HCT116 (cell line): ENCODE measurements at regions not wholly inside any gene's neighbourhood (a gene's known extent, or its start where the extent isn't known, plus 50 kb on each side); places are given as distances from the start of the nearest gene placed in this dataset.

Experiments used
- ATAC-seq: fragments of 200-7000 bp; cut with Tn5 transposase; 2 replicates; pipeline ENCODE4 v1.9.1; 2020; ENCODE audit warnings: mild to moderate bottlenecking, moderate library complexity
- BruUV-seq: library from RNA; stranded (reverse); fragments of 400-500 nt; replicated peaks from 2 replicates; lab custom pipeline; 2021; lab: Mats Ljungman, UMichigan
- CTCF ChIA-PET: fragments of 300-600 bp; sonication (Branson Sonifier 250); formaldehyde crosslinking; loops from one replicate; lab custom pipeline; 2021; ENCODE audit warnings: antibody characterized with exemption; lab: Charles Lee
- POLR2A ChIA-PET: fragments of 300-600, 350-600 bp; sonication (Branson Sonifier 250); formaldehyde crosslinking; loops from one replicate; lab custom pipeline; 2021; ENCODE audit warnings: antibody characterized with exemption; lab: Charles Lee
- RAD21 ChIA-PET, 2 experiments: fragments of 300-600 bp; sonication (Branson Sonifier 250); formaldehyde crosslinking; loops; one replicate each; lab custom pipeline; 2023; ENCODE audit warnings: low total read pairs in 2 of 2; ENCODE audit not compliant: uncharacterized antibody in 2 of 2, unreplicated experiment in 2 of 2, low non-redundant PET in 1 of 2; lab: Charles Lee
- DNase-seq: peaks from one replicate; pipeline ENCODE4 v3.0.0-alpha.2; 2010; ENCODE audit warnings: low read depth, low spot score
- H2AFZ ChIP-seq: fragments of 200-600 bp; shearing (Covaris generic), sonication (generic); 2 replicates; pipeline ENCODE4 v1.6.1; 2017; ENCODE audit warnings: low read depth, mixed run types, mixed read lengths, antibody characterized with exemption, low read length; ENCODE audit not compliant: poor library complexity, severe bottlenecking
- H3K27ac ChIP-seq: 2 replicates; pipeline ENCODE4 v1.5.1; 2012; ENCODE audit warnings: low read depth, low read length
- H3K27me3 ChIP-seq: fragments of 200-600 bp; sonication (generic); 2 replicates; pipeline ENCODE4 v1.6.1; 2016; ENCODE audit warnings: mixed run types, low read length, mixed read lengths; ENCODE audit not compliant: insufficient read depth
- H3K36me3 ChIP-seq, 2 experiments: fragments of 200-500 bp in 1 of 2; fragments of 200-600 bp in 1 of 2; sonication (Bioruptor generic) in 1 of 2; sonication (generic) in 1 of 2; 2 replicates each; pipeline versions ENCODE4 v1.5.1 to v1.6.1; 2014 to 2016; ENCODE audit warnings: low read length in 2 of 2, inconsistent platforms in 1 of 2, mixed read lengths in 1 of 2, mixed run types in 1 of 2; ENCODE audit not compliant: insufficient read depth in 2 of 2, control insufficient read depth in 1 of 2
- H3K4me1 ChIP-seq, 2 experiments: fragments of 200-600 bp in 1 of 2; sonication (generic) in 1 of 2; 2 replicates each; pipeline versions ENCODE4 v1.5.1 to v1.6.1; 2012 to 2017; ENCODE audit warnings: low read length in 2 of 2, inconsistent platforms in 1 of 2, mild to moderate bottlenecking in 1 of 2, mixed read lengths in 1 of 2, mixed run types in 1 of 2, moderate library complexity in 1 of 2; ENCODE audit not compliant: insufficient read depth in 2 of 2, control insufficient read depth in 1 of 2
- H3K4me2 ChIP-seq: fragments of 200-600 bp; sonication (generic); 2 replicates; pipeline ENCODE4 v1.6.1; 2017; ENCODE audit warnings: mixed run types, low read length, mixed read lengths
- H3K4me3 ChIP-seq, 2 experiments: fragments of 200-600 bp in 1 of 2; sonication (generic) in 1 of 2; replicated peaks in 1 of 2; 2 replicates each; pipeline ENCODE4 v1.5.1; 2011 to 2016; ENCODE audit warnings: low read length in 2 of 2, control low read depth in 1 of 2, low read depth in 1 of 2, mild to moderate bottlenecking in 1 of 2, mixed read lengths in 1 of 2, mixed run types in 1 of 2
- H3K79me2 ChIP-seq: fragments of 200-600 bp; sonication (generic); 2 replicates; pipeline ENCODE4 v1.6.1; 2017; ENCODE audit warnings: mild to moderate bottlenecking, mixed run types, low read length, moderate library complexity, mixed read lengths; ENCODE audit not compliant: insufficient read depth
- H3K9ac ChIP-seq: fragments of 200-600 bp; sonication (generic); 2 replicates; pipeline ENCODE4 v1.6.1; 2016; ENCODE audit warnings: low read length, mixed read lengths
- H3K9me2 ChIP-seq: fragments of 200-600 bp; sonication (generic), shearing (Covaris generic); 2 replicates; pipeline ENCODE4 v1.6.1; 2017; ENCODE audit warnings: mixed run types, mild to moderate bottlenecking, moderate library complexity; ENCODE audit not compliant: insufficient read depth
- H3K9me3 ChIP-seq, 2 experiments: fragments of 200-500 bp in 1 of 2; fragments of 200-600 bp in 1 of 2; sonication (Bioruptor generic) in 1 of 2; sonication (generic) in 1 of 2; 2 replicates each; pipeline ENCODE4 v1.6.1; 2014 to 2017; ENCODE audit warnings: low read length in 2 of 2, mixed read lengths in 2 of 2, inconsistent platforms in 1 of 2, low read depth in 1 of 2, mild to moderate bottlenecking in 1 of 2, mixed run types in 1 of 2, moderate library complexity in 1 of 2; ENCODE audit not compliant: control insufficient read depth in 1 of 2, insufficient read depth in 1 of 2
- H4K20me1 ChIP-seq: fragments of 200-600 bp; sonication (generic), shearing (Covaris generic); 2 replicates; pipeline ENCODE4 v1.6.1; 2017; ENCODE audit warnings: mixed run types, mild to moderate bottlenecking, moderate library complexity; ENCODE audit not compliant: insufficient read depth
- CBX3 ChIP-seq: IDR thresholded peaks from 2 replicates; pipeline ENCODE4 v1.6.1; 2012; ENCODE audit warnings: low read depth
- CEBPB ChIP-seq: IDR thresholded peaks from 2 replicates; pipeline ENCODE4 v1.6.1; 2012; ENCODE audit warnings: low read depth
- CTCF ChIP-seq, 3 experiments: fragments of 200-600 bp in 1 of 3; sonication (generic) in 1 of 3; IDR thresholded peaks in 2 of 3; conservative IDR thresholded peaks in 1 of 3; 2 replicates each; pipeline ENCODE4 v1.5.1; 2012 to 2017; ENCODE audit warnings: low read depth in 2 of 3, low read length in 2 of 3, antibody characterized with exemption in 1 of 3, borderline replicate concordance in 1 of 3, control low read depth in 1 of 3, mild to moderate bottlenecking in 1 of 3, mixed read lengths in 1 of 3, mixed run types in 1 of 3, moderate library complexity in 1 of 3; ENCODE audit not compliant: insufficient read depth in 1 of 3
- EGR1 ChIP-seq: IDR thresholded peaks from 2 replicates; pipeline ENCODE4 v1.6.1; 2012; ENCODE audit warnings: low read depth
- ELF1 ChIP-seq: IDR thresholded peaks from 2 replicates; pipeline ENCODE4 v1.6.1; 2012; ENCODE audit warnings: low read depth, borderline replicate concordance
- EZH2 ChIP-seq: fragments of 200-600 bp; sonication (generic); IDR thresholded peaks from 2 replicates; pipeline ENCODE4 v1.6.1; 2017; ENCODE audit warnings: antibody characterized with exemption, mixed run types
- FOSL1 ChIP-seq: IDR thresholded peaks from 2 replicates; pipeline ENCODE4 v1.6.1; 2012; ENCODE audit warnings: low read depth
- JUND ChIP-seq: IDR thresholded peaks from 2 replicates; pipeline ENCODE4 v1.6.1; 2012
- MAX ChIP-seq: IDR thresholded peaks from 2 replicates; pipeline ENCODE4 v1.6.1; 2012
- POLR2A ChIP-seq: IDR thresholded peaks from 2 replicates; pipeline ENCODE4 v1.7.0; 2011; ENCODE audit warnings: borderline replicate concordance; ENCODE audit not compliant: insufficient read depth, insufficient read length; ENCODE audit errors: extremely low read depth
- RAD21 ChIP-seq: IDR thresholded peaks from 2 replicates; pipeline ENCODE4 v1.6.1; 2012; ENCODE audit warnings: low read depth, mild to moderate bottlenecking
- SIN3A ChIP-seq: IDR thresholded peaks from 2 replicates; pipeline ENCODE4 v1.6.1; 2012; ENCODE audit warnings: low read depth
- SRF ChIP-seq: IDR thresholded peaks from 2 replicates; pipeline ENCODE4 v1.6.1; 2012; ENCODE audit warnings: low read depth
- TCF7L2 ChIP-seq: IDR thresholded peaks from 2 replicates; pipeline ENCODE4 v1.7.0; 2011; ENCODE audit warnings: borderline replicate concordance, inconsistent platforms; ENCODE audit not compliant: insufficient read depth, insufficient read length; ENCODE audit errors: extremely low read depth
- YY1 ChIP-seq: IDR thresholded peaks from 2 replicates; pipeline ENCODE4 v1.6.1; 2011; ENCODE audit warnings: low read length, low read depth, moderate library complexity, mild to moderate bottlenecking; ENCODE audit not compliant: insufficient replicate concordance; ENCODE audit errors: extremely low read depth
- ZBTB33 ChIP-seq: IDR thresholded peaks from 2 replicates; pipeline ENCODE4 v1.6.1; 2011; ENCODE audit warnings: mild to moderate bottlenecking, low read length, moderate library complexity; ENCODE audit not compliant: insufficient replicate concordance; ENCODE audit errors: extremely low read depth
- ZFX ChIP-seq: fragments of 450-650 bp; IDR thresholded peaks from 2 replicates; pipeline ENCODE4 v1.6.1; 2017
- intact Hi-C: fragments of 100-400 bp; cut with micrococcal nuclease; formaldehyde crosslinking; loops from 2 replicates; pipeline ENCODE4 v1.10.0; 2022
- TF ChIP-seq, protein P1 (sequence below): IDR thresholded peaks from 2 replicates; pipeline ENCODE4 v1.6.1; 2012

- H3K4me1 ChIP-seq: no peaks in the 10 kb centered on the region
Measured at GRCh38 chr6:88368071-88368787, 202.1 kb upstream of the CNR1 start.

GRCh38 chr6:88367248-88367647 lies 201.1 kb upstream of the CNR1 start:
- no peaks in the 10 kb centered on the region for H3K79me2 ChIP-seq
- POLR2A ChIA-PET: no interaction called here
- H3K9ac ChIP-seq: no peak overlapping the region
- TF ChIP-seq POLR2A (no peak), CBX3 (no peak), MAX (no peak), EZH2 (no peak), EGR1 (no peak), YY1 (no peak), RAD21 (no peak), FOSL1 (no peak), CEBPB (no peak), SIN3A (no peak), TCF7L2 (no peak), ZBTB33 (no peak), ZFX (no peak), JUND (no peak), SRF (no peak), CTCF (IDR thresholded peaks at IDR 0.05 in 2 of 3, conservative IDR thresholded peaks at IDR 0.05 in 1 of 3; ENCODE audit: borderline replicate concordance in 1 of 3, insufficient read depth in 1 of 3, low read depth in 2 of 3, low read length in 2 of 3) (no peak)
- TF ChIP-seq, protein P1, sequence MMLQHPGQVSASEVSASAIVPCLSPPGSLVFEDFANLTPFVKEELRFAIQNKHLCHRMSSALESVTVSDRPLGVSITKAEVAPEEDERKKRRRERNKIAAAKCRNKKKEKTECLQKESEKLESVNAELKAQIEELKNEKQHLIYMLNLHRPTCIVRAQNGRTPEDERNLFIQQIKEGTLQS: no peak
- no peak overlapping the region for H3K4me3 ChIP-seq
- intact Hi-C loops: no loop called here
- H4K20me1 ChIP-seq: no peaks in the 10 kb centered on the region
- CTCF ChIA-PET: no interaction called here
- no peak overlapping the region for H2AFZ ChIP-seq
- BruUV-seq: no TSS peak
- DNase-seq: no peak
- H3K27me3 ChIP-seq: peaks cover 17% of the 10 kb centered on the region
- H3K36me3 ChIP-seq: no peaks in the 10 kb centered on the region
- H3K9me3 ChIP-seq: no peaks in the 10 kb centered on the region
- no peak overlapping the region for H3K27ac ChIP-seq
- H3K4me2 ChIP-seq: no peak overlapping the region
- H3K4me1 ChIP-seq: no peaks in the 10 kb centered on the region
- RAD21 ChIA-PET: no interaction called here
- H3K9me2 ChIP-seq: no peaks in the 10 kb centered on the region
- no peak for ATAC-seq

More at GRCh38 chr6:88368071-88368787, 202.1 kb upstream of the CNR1 start:
- no peak overlapping the region for H2AFZ ChIP-seq
- H3K9ac ChIP-seq: no peak overlapping the region
- no peak overlapping the region for H3K4me2 ChIP-seq
- TF ChIP-seq ELF1: no peak
- H3K79me2 ChIP-seq: no peaks in the 10 kb centered on the region
- no TSS peak for BruUV-seq
- H3K27me3 ChIP-seq: peaks cover 19% of the 10 kb centered on the region
- H4K20me1 ChIP-seq: no peaks in the 10 kb centered on the region
- DNase-seq (no peak), ATAC-seq (no peak)
- no peak overlapping the region for H3K27ac ChIP-seq
- H3K9me3 ChIP-seq: no peaks in the 10 kb centered on the region
- POLR2A ChIA-PET: no interaction called here
- no peak overlapping the region for H3K4me3 ChIP-seq
- RAD21 ChIA-PET: no interaction called here
- no peaks in the 10 kb centered on the region for H3K9me2 ChIP-seq
- H3K36me3 ChIP-seq: no peaks in the 10 kb centered on the region
- intact Hi-C loops: no loop called here
- CTCF ChIA-PET: no interaction called here
